GM18508 (cell line): ENCODE measurements at regions not wholly inside any gene's neighbourhood (a gene's known extent, or its start where the extent isn't known, plus 50 kb on each side); places are given as distances from the start of the nearest gene placed in this dataset.
"Not testable (repeated sequence)": the region's sequence is repeated elsewhere in the genome, so short reads cannot be mapped to it uniquely, and the experiment has no call there.

Experiments used
- ATAC-seq: cut with Tn5 transposase; IDR thresholded peaks from one replicate; pipeline ENCODE4 v1.9.1; 2021; ENCODE audit warnings: moderate number of reproducible peaks; ENCODE audit not compliant: insufficient read depth, unreplicated experiment

DNA sequence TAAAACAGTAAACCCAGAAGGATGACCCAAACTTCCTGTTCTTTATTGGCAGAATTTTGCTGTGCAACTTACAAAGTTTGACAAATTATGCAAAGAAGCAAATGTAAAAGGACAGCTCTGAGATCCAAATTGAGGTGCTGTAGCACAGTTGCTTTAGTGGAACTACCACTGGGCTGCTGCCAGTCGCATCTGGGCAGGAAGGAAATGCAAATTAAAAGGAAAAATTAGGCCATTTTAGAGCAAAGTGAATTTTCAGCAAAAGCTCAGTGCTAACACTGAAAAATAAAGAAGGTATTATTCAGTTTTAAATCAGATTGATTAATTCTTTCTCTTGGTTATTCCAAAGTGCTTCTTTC, 104.5 kb downstream of the ZMAT3 start:
- no peak for ATAC-seq

- peak; percentile 38 for ATAC-seq
These were observed 105.1 kb downstream of the ZMAT3 start for GRCh38 chr3:178966299-178967176.

GRCh38 chr3:178964551-178964950, 107.1 kb downstream of the ZMAT3 start:
- ATAC-seq: no peak

GRCh38 chr3:178960918-178961317, 110.7 kb downstream of the ZMAT3 start:
- ATAC-seq: no peak

- no peak for ATAC-seq
These were observed 111.4 kb downstream of the ZMAT3 start for GRCh38 chr3:178960181-178960580.

DNA sequence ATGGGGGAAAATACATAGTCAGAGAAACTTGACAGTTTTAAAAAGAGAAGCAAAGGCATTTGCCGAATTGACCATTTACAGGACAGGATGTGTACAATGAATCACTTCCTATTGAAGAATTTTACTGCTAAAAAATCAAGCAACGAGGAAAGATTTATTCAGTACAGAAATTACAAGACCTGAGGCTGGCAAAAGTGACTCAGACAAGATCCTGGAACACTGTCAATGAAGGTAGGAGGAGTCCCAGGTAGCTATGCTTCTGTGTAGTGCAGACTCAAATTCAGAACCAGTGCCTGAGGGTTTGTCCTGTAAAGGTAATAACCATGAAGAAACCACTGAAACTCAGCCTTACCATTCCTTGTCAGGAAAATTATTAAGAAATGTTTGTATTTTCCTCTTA, 120.9 kb downstream of the ZMAT3 start:
- no peak for ATAC-seq

DNA sequence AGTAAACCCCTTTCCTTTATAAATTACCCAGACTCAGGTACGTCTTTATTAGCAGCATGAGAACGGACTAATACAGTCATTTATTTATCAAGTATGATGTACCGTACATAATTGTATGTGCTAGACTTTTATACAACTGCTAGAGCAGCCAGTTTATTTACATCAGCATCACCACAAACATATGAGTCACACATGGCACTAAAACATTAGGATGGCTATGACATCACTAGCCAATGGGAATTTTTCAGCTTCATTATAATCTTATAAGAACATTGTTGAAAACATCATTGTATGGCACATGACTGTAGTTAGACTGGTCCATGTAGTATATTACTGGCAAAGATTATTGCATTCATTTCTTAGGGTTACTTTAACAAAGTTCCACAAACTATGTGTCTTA, 121.7 kb downstream of the ZMAT3 start:
- no peak for ATAC-seq

DNA sequence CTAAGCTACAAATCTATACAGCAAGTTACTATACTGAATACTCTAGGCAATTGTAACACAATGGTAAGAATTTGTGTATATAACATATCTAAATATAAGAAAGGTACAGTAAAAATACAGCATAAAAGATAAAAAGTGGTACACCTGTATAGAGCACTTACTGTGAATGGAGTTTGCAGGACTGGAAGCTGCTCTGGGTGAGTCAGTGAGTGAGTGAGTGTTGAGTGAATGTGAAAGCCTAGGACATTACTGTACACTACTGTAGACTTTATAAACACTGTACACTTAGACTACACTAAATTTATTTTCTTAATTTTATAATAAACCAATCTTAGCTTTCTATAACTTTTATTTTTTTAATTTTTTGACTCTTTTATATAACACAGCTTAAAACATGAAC, 123.1 kb downstream of the ZMAT3 start:
- ATAC-seq: no peak

DNA sequence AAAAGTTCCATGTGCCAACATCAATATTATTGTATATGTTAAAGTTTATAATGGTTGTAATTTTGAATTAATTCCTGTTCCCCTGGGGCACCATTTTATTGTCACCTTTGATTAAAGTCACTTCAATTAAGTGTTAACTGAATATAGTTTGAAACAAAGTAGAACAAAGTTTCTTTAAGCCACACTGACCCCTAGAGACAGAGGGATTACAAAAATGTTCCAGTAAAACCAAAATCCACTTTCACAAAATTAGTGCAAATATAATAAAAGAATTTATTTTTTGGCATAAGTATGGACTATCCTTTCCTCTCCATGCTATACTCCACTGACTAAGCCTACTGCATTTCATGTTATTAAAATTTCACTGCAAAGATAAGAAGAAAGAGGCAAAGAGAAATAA, 123.9 kb downstream of the ZMAT3 start:
- ATAC-seq: no peak

DNA sequence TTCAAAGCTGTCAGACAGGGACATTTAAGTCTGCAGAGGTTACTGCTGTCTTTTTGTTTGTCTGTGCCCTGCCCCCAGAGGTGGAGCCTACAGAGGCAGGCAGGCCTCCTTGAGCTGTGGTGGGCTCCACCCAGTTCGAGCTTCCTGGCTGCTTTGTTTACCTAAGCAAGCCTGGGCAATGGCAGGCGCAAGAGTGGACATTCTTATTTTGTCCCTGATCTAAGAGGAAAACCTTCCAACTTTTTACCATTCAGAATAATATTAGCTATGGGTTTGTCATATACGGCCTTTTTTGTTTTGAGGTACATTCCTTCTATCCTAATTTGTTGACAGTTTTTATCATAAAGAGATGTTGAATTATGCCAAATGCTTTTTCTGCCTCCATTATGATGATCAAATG, 129.3 kb downstream of the ZMAT3 start:
- ATAC-seq: not testable (repeated sequence)

- no peak for ATAC-seq
These were observed 141.5 kb downstream of the ZMAT3 start for GRCh38 chr3:178930116-178930515.

GRCh38 chr3:178916223-178916622, 155.4 kb downstream of the ZMAT3 start:
- no peak for ATAC-seq

- peak; percentile 58 for ATAC-seq
These were observed 156.2 kb downstream of the ZMAT3 start for GRCh38 chr3:178915365-178915764.

DNA sequence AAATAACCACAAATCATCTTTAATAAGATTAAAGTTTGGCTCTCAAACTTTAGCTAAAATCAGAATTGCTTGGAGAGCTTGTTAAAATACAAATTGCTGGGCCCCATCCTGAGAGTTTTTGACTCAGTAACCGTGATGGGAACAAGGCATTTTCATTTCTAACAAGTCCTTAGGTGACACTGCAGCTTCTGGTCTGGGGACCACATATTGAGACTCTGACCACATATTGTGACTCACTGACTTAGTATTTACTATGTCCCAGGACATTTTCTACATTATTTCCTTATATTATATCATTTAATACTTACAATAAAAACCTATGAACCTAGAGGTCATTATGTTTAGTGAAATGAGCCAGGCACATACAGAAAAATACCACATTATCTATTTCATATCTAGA, 164.5 kb downstream of the ZMAT3 start:
- no peak for ATAC-seq

GRCh38 chr3:178901204-178901603, 170.4 kb downstream of the ZMAT3 start:
- no peak for ATAC-seq

GRCh38 chr3:178900029-178900646, 171.5 kb downstream of the ZMAT3 start:
- no peak for ATAC-seq

DNA sequence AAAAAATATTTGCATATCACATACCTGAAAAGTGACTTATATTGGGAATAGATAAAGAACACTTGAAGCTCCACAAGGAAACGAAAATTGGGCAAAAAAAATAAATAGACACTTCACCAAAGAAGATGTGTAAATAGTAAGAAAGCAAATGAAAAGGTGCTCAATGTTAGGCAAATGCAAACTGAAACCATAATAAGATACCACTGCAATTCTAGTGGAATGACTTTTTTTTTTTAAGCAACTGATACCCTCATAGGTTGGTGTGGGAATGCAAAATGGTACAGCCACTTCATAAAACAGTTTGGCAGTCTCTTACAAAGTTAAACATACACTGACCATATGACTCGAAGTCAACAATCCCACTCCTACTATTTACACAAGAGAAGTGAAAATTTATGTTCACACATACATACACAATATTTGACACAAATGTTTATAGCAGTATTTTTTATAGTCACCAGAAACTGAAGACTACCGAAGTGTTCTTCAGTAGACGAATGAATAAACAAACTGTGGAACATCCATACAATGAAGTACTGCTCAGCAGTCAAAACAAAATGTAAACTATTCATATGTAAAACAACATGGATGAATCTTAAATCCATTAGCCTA, 176.3 kb downstream of the ZMAT3 start:
- no peak for ATAC-seq
